Testis (tissue), 2 donors: ENCODE measurements at regions not wholly inside any gene's neighbourhood (a gene's known extent, or its start where the extent isn't known, plus 50 kb on each side); places are given as distances from the start of the nearest gene placed in this dataset.

Source experiments
- POLR2A ChIP-seq: fragments of 450-650 bp; IDR thresholded peaks from one replicate; pipeline ENCODE4 v1.6.1; 2017; ENCODE audit warnings: antibody characterized with exemption, mild to moderate bottlenecking, moderate library complexity
- TF ChIP-seq, protein P1 (sequence below), 3 experiments: fragments of 450-650 bp in 2 of 3; fragments of 200-600 bp in 1 of 3; sonication (generic) in 1 of 3; IDR thresholded peaks; one replicate each; pipeline ENCODE4 v1.5.1; 2016 to 2019; ENCODE audit warnings: antibody characterized with exemption in 3 of 3, mild to moderate bottlenecking in 2 of 3, moderate library complexity in 1 of 3

GRCh38 chr13:63327584-63327983 is 1911.9 kb upstream of the PCDH20 start:
- TF ChIP-seq, protein P1, sequence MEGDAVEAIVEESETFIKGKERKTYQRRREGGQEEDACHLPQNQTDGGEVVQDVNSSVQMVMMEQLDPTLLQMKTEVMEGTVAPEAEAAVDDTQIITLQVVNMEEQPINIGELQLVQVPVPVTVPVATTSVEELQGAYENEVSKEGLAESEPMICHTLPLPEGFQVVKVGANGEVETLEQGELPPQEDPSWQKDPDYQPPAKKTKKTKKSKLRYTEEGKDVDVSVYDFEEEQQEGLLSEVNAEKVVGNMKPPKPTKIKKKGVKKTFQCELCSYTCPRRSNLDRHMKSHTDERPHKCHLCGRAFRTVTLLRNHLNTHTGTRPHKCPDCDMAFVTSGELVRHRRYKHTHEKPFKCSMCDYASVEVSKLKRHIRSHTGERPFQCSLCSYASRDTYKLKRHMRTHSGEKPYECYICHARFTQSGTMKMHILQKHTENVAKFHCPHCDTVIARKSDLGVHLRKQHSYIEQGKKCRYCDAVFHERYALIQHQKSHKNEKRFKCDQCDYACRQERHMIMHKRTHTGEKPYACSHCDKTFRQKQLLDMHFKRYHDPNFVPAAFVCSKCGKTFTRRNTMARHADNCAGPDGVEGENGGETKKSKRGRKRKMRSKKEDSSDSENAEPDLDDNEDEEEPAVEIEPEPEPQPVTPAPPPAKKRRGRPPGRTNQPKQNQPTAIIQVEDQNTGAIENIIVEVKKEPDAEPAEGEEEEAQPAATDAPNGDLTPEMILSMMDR (IDR thresholded peaks at IDR 0.05), result no peak
- TF ChIP-seq POLR2A, result no peak
